WTC11 (cell line): ENCODE measurements at regions not wholly inside any gene's neighbourhood (a gene's known extent, or its start where the extent isn't known, plus 50 kb on each side); places are given as distances from the start of the nearest gene placed in this dataset.

Experiments used
- ATAC-seq: fragments of 200-7000 bp; cut with Tn5 transposase; 2 replicates; pipeline ENCODE4 v1.10.0; 2021; ENCODE audit warnings: mild to moderate bottlenecking, moderate library complexity
- CTCF ChIA-PET: fragments of 300-600 bp; sonication (Branson Sonifier 250); formaldehyde crosslinking; loops from one replicate; lab custom pipeline; 2021; ENCODE audit warnings: antibody characterized with exemption; lab: Charles Lee
- POLR2A ChIA-PET: fragments of 350-600 bp; sonication (Branson Sonifier 250); formaldehyde crosslinking; loops from one replicate; lab custom pipeline; 2021; ENCODE audit warnings: antibody characterized with exemption; lab: Charles Lee
- DNase-seq: peaks from one replicate; pipeline ENCODE4 v3.0.0; 2021; ENCODE audit warnings: low spot score
- H3K27ac Mint-ChIP-seq: 2 replicates; pipeline ENCODE4 v1.8.0; 2021; ENCODE audit warnings: mixed read lengths
- H3K27me3 Mint-ChIP-seq: 2 replicates; pipeline ENCODE4 v1.8.0; 2021; ENCODE audit warnings: low read depth, mild to moderate bottlenecking, moderate library complexity, mixed read lengths
- H3K36me3 Mint-ChIP-seq: 2 replicates; pipeline ENCODE4 v1.8.0; 2021; ENCODE audit warnings: mixed read lengths
- H3K4me1 Mint-ChIP-seq: 2 replicates; pipeline ENCODE4 v1.8.0; 2022; ENCODE audit warnings: mixed read lengths
- H3K4me3 Mint-ChIP-seq: 2 replicates; pipeline ENCODE4 v1.8.0; 2021; ENCODE audit warnings: mild to moderate bottlenecking, moderate library complexity, mixed read lengths
- H3K9me3 Mint-ChIP-seq: 2 replicates; pipeline ENCODE4 v1.8.0; 2021; ENCODE audit warnings: mixed read lengths
- CBFB ChIP-seq: sonication (generic); formaldehyde crosslinking; IDR thresholded peaks from 2 replicates; pipeline ENCODE4 v1.8.1; 2022; ENCODE audit warnings: mild to moderate bottlenecking, low read depth, missing genetic modification reagents
- FOXP4 ChIP-seq: sonication (generic); formaldehyde crosslinking; IDR thresholded peaks from 2 replicates; pipeline ENCODE4 v1.8.0; 2022; ENCODE audit warnings: mild to moderate bottlenecking, missing genetic modification reagents
- GABPB1 ChIP-seq: sonication (generic); formaldehyde crosslinking; IDR thresholded peaks from 2 replicates; pipeline ENCODE4 v1.8.1; 2023; ENCODE audit warnings: mild to moderate bottlenecking, missing genetic modification reagents
- GRHL2 ChIP-seq: fragments of 250-450 bp; sonication (Bioruptor Pico); IDR thresholded peaks from 2 replicates; pipeline ENCODE4 v1.8.0; 2022; ENCODE audit warnings: mild to moderate bottlenecking, moderate library complexity; ENCODE audit not compliant: insufficient replicate concordance, severe bottlenecking
- HMGXB4 ChIP-seq: sonication (generic); formaldehyde crosslinking; IDR thresholded peaks from 2 replicates; pipeline ENCODE4 v1.8.1; 2023; ENCODE audit warnings: mild to moderate bottlenecking, moderate library complexity, missing genetic modification reagents
- PRDM15 ChIP-seq: sonication (generic); formaldehyde crosslinking; IDR thresholded peaks from 2 replicates; pipeline ENCODE4 v1.8.0; 2022; ENCODE audit warnings: missing genetic modification reagents
- PRRX2 ChIP-seq: fragments of 250-450 bp; sonication (Bioruptor Pico); IDR thresholded peaks from 2 replicates; pipeline ENCODE4 v1.8.0; 2021; ENCODE audit warnings: mild to moderate bottlenecking
- TCF7 ChIP-seq: sonication (generic); formaldehyde crosslinking; IDR thresholded peaks from 2 replicates; pipeline ENCODE4 v1.8.0; 2022; ENCODE audit warnings: mild to moderate bottlenecking, low read depth, missing genetic modification reagents, moderate library complexity
- TP53 ChIP-seq: sonication (generic); formaldehyde crosslinking; IDR thresholded peaks from 2 replicates; pipeline ENCODE4 v1.8.1; 2023; ENCODE audit warnings: mild to moderate bottlenecking, missing genetic modification reagents
- USF1 ChIP-seq: sonication (generic); formaldehyde crosslinking; IDR thresholded peaks from 2 replicates; pipeline ENCODE4 v1.8.0; 2022; ENCODE audit warnings: mild to moderate bottlenecking, missing genetic modification reagents
- ZBTB43 ChIP-seq: sonication (generic); formaldehyde crosslinking; IDR thresholded peaks from 2 replicates; pipeline ENCODE4 v1.8.1; 2023; ENCODE audit warnings: mild to moderate bottlenecking, missing genetic modification reagents
- ZMAT4 ChIP-seq: fragments of 250-450 bp; sonication (Bioruptor Pico); IDR thresholded peaks from 2 replicates; pipeline ENCODE4 v1.9.0; 2021; ENCODE audit warnings: mild to moderate bottlenecking
- ZNF121 ChIP-seq: sonication (generic); formaldehyde crosslinking; IDR thresholded peaks from 2 replicates; pipeline ENCODE4 v1.8.0; 2023; ENCODE audit warnings: missing genetic modification reagents
- ZNF281 ChIP-seq: sonication (generic); formaldehyde crosslinking; IDR thresholded peaks from 2 replicates; pipeline ENCODE4 v1.8.0; 2023; ENCODE audit warnings: mild to moderate bottlenecking, missing genetic modification reagents
- ZSCAN18 ChIP-seq: fragments of 250-450 bp; sonication (Bioruptor Pico); IDR thresholded peaks from 2 replicates; pipeline ENCODE4 v2.1.2; 2022; ENCODE audit warnings: mild to moderate bottlenecking, moderate library complexity

- CTCF ChIA-PET, result no interaction called here
- TF ChIP-seq GABPB1 (CRISPR knock-in tag), result no peak
- no peak for TF ChIP-seq GRHL2
- no peak for TF ChIP-seq CBFB (CRISPR knock-in tag)
- no peak for TF ChIP-seq ZNF281
- TF ChIP-seq USF1 (CRISPR knock-in tag), result no peak
- TF ChIP-seq TCF7 (CRISPR knock-in tag), result no peak
- no peak for TF ChIP-seq TP53
- no peak for TF ChIP-seq ZMAT4 (CRISPR knock-in tag)
- no peak for TF ChIP-seq ZNF121 (CRISPR knock-in tag)
- TF ChIP-seq HMGXB4 (CRISPR knock-in tag), result no peak
- TF ChIP-seq FOXP4 (CRISPR knock-in tag), result no peak
- TF ChIP-seq PRRX2 (CRISPR knock-in tag), result no peak
- TF ChIP-seq PRDM15 (CRISPR knock-in tag), result no peak
- no peak for TF ChIP-seq ZSCAN18 (CRISPR knock-in tag)
- no peak for TF ChIP-seq ZBTB43 (CRISPR knock-in tag)
- TF ChIP-seq, all 79 proteins: peak for 0
- H3K9me3 Mint-ChIP-seq, result peaks cover 9% of the 10 kb centered on the region
- no peak for ATAC-seq
- H3K36me3 Mint-ChIP-seq, result no peaks in the 10 kb centered on the region
- POLR2A ChIA-PET, result no interaction called here
- H3K27ac Mint-ChIP-seq, result no peak overlapping the region
- H3K4me1 Mint-ChIP-seq, result peaks cover 15% of the 10 kb centered on the region
- no peaks in the 10 kb centered on the region for H3K27me3 Mint-ChIP-seq
- no peak overlapping the region for H3K4me3 Mint-ChIP-seq
- no peak for DNase-seq
Measured at GRCh38 chr6:118740372-118740771, 89.0 kb upstream of the CEP85L start.
